Prostate gland (tissue), 2 donors: ENCODE measurements at regions not wholly inside any gene's neighbourhood (a gene's known extent, or its start where the extent isn't known, plus 50 kb on each side); places are given as distances from the start of the nearest gene placed in this dataset.

ENCODE experiments used
- DNase-seq: peaks from one replicate; pipeline ENCODE4 v3.0.0-alpha.2; 2019; ENCODE audit warnings: low spot score
- H3K27ac ChIP-seq, 2 donors: fragments of 200-600 bp; sonication (generic); 2 replicates each; pipeline ENCODE4 v1.5.1; 2017 to 2019
- H3K27me3 ChIP-seq: fragments of 200-600 bp; sonication (generic); replicated peaks from 2 replicates; pipeline ENCODE4 v1.5.1; 2019; ENCODE audit not compliant: insufficient read depth
- H3K36me3 ChIP-seq, 2 donors: fragments of 200-600 bp; sonication (generic); 1 replicate in 1 of 2; 2 replicates in 1 of 2; pipeline versions ENCODE4 v1.5.1 to v1.8.1; 2017 to 2019
- H3K4me1 ChIP-seq: fragments of 200-600 bp; sonication (generic); replicated peaks from 2 replicates; pipeline ENCODE4 v1.5.1; 2019
- H3K4me3 ChIP-seq, 2 donors: fragments of 200-600 bp; sonication (generic); 2 replicates each; pipeline ENCODE4 v1.5.1; 2017 to 2019
- H3K9me3 ChIP-seq: fragments of 200-600 bp; sonication (generic); 2 replicates; pipeline ENCODE4 v1.5.1; 2017
- CTCF ChIP-seq, 4 experiments: fragments of 200-600 bp in 2 of 4; fragments of 450-650 bp in 2 of 4; sonication (generic) in 2 of 4; IDR thresholded peaks; 1 replicate in 3 of 4; 2 replicates in 1 of 4; pipeline ENCODE4 v1.5.1; 2016 to 2019; ENCODE audit warnings: antibody characterized with exemption in 4 of 4, mild to moderate bottlenecking in 2 of 4, moderate library complexity in 2 of 4
- POLR2A ChIP-seq: fragments of 450-650 bp; IDR thresholded peaks from one replicate; pipeline ENCODE4 v1.6.1; 2016; ENCODE audit warnings: antibody characterized with exemption, mild to moderate bottlenecking
- POLR2AphosphoS5 ChIP-seq: sonication (generic); formaldehyde crosslinking; IDR thresholded peaks from one replicate; pipeline ENCODE4 v1.6.1; 2017; ENCODE audit warnings: antibody characterized with exemption
- WGBS: methylation state at CpG from one replicate; pipeline ENCODE4 v1.1.5; 2018; 5-methylcytosine and 5-hydroxymethylcytosine counted together
- intact Hi-C: fragments of 100-400 bp; cut with DNase I; formaldehyde crosslinking; loops from one replicate; pipeline ENCODE4 v1.14.2; 2022

GRCh38 chr11:28460348-28460747, 352.2 kb downstream of the METTL15 start:
- intact Hi-C loops: no loop called here
- Histone ChIP-seq H3K27ac (no peak overlapping the region), H3K27me3 (no peaks in the 10 kb centered on the region), H3K9me3 (no peaks in the 10 kb centered on the region), H3K4me3 (no peak overlapping the region), H3K36me3 (no peaks in the 10 kb centered on the region), H3K4me1 (no peaks in the 10 kb centered on the region)
- no peak for TF ChIP-seq POLR2A
- no peak for TF ChIP-seq POLR2AphosphoS5
- TF ChIP-seq CTCF (IDR thresholded peaks at IDR 0.05): no peak
- no peak for DNase-seq

GRCh38 chr11:28459912-28460311, 351.7 kb downstream of the METTL15 start:
- H3K27ac ChIP-seq: no peak overlapping the region
- WGBS: 93% methylated on average over 2 of the region's 2 CpGs
- no peak for DNase-seq
- no peaks in the 10 kb centered on the region for H3K36me3 ChIP-seq
- H3K27me3 ChIP-seq: no peaks in the 10 kb centered on the region
- no peak for TF ChIP-seq CTCF (IDR thresholded peaks at IDR 0.05)
- TF ChIP-seq POLR2AphosphoS5: no peak
- TF ChIP-seq POLR2A: no peak
- H3K4me3 ChIP-seq: no peak overlapping the region
- H3K9me3 ChIP-seq: no peaks in the 10 kb centered on the region
- H3K4me1 ChIP-seq: no peaks in the 10 kb centered on the region
- intact Hi-C loops: no loop called here

- H3K36me3 ChIP-seq: no peaks in the 10 kb centered on the region
- DNase-seq: no peak
- no peak for TF ChIP-seq CTCF (IDR thresholded peaks at IDR 0.05)
- no peak for TF ChIP-seq POLR2AphosphoS5
- TF ChIP-seq POLR2A: no peak
- WGBS: 93% methylated on average over 5 of the region's 5 CpGs
- intact Hi-C loops: no loop called here
- no peak overlapping the region for H3K4me3 ChIP-seq
- no peak overlapping the region for H3K27ac ChIP-seq
- H3K4me1 ChIP-seq: no peaks in the 10 kb centered on the region
- no peaks in the 10 kb centered on the region for H3K9me3 ChIP-seq
- no peaks in the 10 kb centered on the region for H3K27me3 ChIP-seq
Observed at GRCh38 chr11:28457481-28458065, 349.4 kb downstream of the METTL15 start.

- Histone ChIP-seq H3K4me3 (no peak overlapping the region), H3K9me3 (no peaks in the 10 kb centered on the region), H3K27ac (no peak overlapping the region), H3K4me1 (no peaks in the 10 kb centered on the region), H3K27me3 (no peaks in the 10 kb centered on the region), H3K36me3 (no peaks in the 10 kb centered on the region)
- DNase-seq: no peak
- intact Hi-C loops: no loop called here
- WGBS: 89% methylated on average over 2 of the region's 2 CpGs
- TF ChIP-seq POLR2AphosphoS5 (no peak), CTCF (IDR thresholded peaks at IDR 0.05) (no peak)
Observed at GRCh38 chr11:28448186-28448585, 340.0 kb downstream of the METTL15 start.

GRCh38 chr11:28447226-28447625, 339.0 kb downstream of the METTL15 start:
- Histone ChIP-seq H3K27me3 (no peaks in the 10 kb centered on the region), H3K4me3 (no peak overlapping the region), H3K27ac (no peak overlapping the region), H3K36me3 (no peaks in the 10 kb centered on the region), H3K9me3 (no peaks in the 10 kb centered on the region), H3K4me1 (no peaks in the 10 kb centered on the region)
- no peak for DNase-seq
- intact Hi-C loops: no loop called here
- TF ChIP-seq POLR2A (no peak), POLR2AphosphoS5 (no peak), CTCF (IDR thresholded peaks at IDR 0.05) (no peak)
- 78% methylated on average over 1 of the region's 1 CpG for WGBS
